Ovary (tissue), 7 donors: ENCODE measurements at regions not wholly inside any gene's neighbourhood (a gene's known extent, or its start where the extent isn't known, plus 50 kb on each side); places are given as distances from the start of the nearest gene placed in this dataset.

ENCODE experiments used
- DNase-seq, 5 donors: peaks; one replicate each; pipeline ENCODE4 v3.0.0-alpha.2; 2019 to 2020
- H3K27ac ChIP-seq, 2 donors: fragments of 200-600 bp; one replicate each; pipeline versions ENCODE4 v1.5.1 to v1.8.0; 2019 to 2022
- H3K27me3 ChIP-seq: fragments of 200-600 bp; one replicate; pipeline ENCODE4 v1.8.0; 2022
- H3K36me3 ChIP-seq: fragments of 200-600 bp; sonication (generic); one replicate; pipeline ENCODE4 v1.5.1; 2019
- H3K4me1 ChIP-seq: one replicate; pipeline ENCODE4 v1.8.1; 2013; ENCODE audit warnings: mild to moderate bottlenecking, moderate library complexity; ENCODE audit not compliant: insufficient read depth
- H3K4me3 ChIP-seq: fragments of 200-600 bp; sonication (generic); one replicate; pipeline ENCODE4 v1.5.1; 2017
- H3K9me3 ChIP-seq, 2 donors: fragments of 200-600 bp in 1 of 2; sonication (generic) in 1 of 2; one replicate each; pipeline versions ENCODE4 v1.5.1 to v1.8.1; 2013 to 2019; ENCODE audit warnings: mild to moderate bottlenecking in 1 of 2, moderate library complexity in 1 of 2
- CTCF ChIP-seq, 3 donors: fragments of 450-650 bp in 2 of 3; fragments of 200-600 bp in 1 of 3; IDR thresholded peaks; one replicate each; pipeline versions ENCODE4 v1.5.1 to v1.8.0; 2016 to 2022; ENCODE audit warnings: antibody characterized with exemption in 3 of 3, mild to moderate bottlenecking in 1 of 3
- EP300 ChIP-seq: sonication (generic); formaldehyde crosslinking; IDR thresholded peaks from one replicate; pipeline ENCODE4 v1.6.1; 2017; ENCODE audit warnings: antibody characterized with exemption
- POLR2A ChIP-seq: fragments of 450-650 bp; IDR thresholded peaks from one replicate; pipeline ENCODE4 v1.6.1; 2017; ENCODE audit warnings: antibody characterized with exemption, mild to moderate bottlenecking, moderate library complexity
- WGBS, 3 donors: extraction: QIAGEN DNeasy Blood & Tissue Kit in 1 of 3; methylation state at CpG; one replicate each; pipeline versions ENCODE4 v1.1.5 to v1.1.7; 2013 to 2017; 5-methylcytosine and 5-hydroxymethylcytosine counted together
- intact Hi-C, 4 donors: fragments of 100-400 bp; cut with DNase I; formaldehyde crosslinking; loops; one replicate each; pipeline versions ENCODE4 v1.11.0 to v1.15.1; 2022 to 2023
- donor health status: DM: no; HTN: no; CAD: no; lungs with moderate emphysema.
- donor health status: DM: no; HTN: no; CAD: no.
- donor health status: Bipolar disorder and iron deficiency.
- donor health status: DM: no; HTN: no; CAD: no.
- donor health status: DM: yes; HTN: yes; CAD: no.

- no peak for DNase-seq
- Histone ChIP-seq H3K36me3 (no peaks in the 10 kb centered on the region), H3K27me3 (no peaks in the 10 kb centered on the region), H3K9me3 (no peaks in the 10 kb centered on the region), H3K4me1 (peaks cover 1% of the 10 kb centered on the region), H3K27ac (no peak overlapping the region), H3K4me3 (no peak overlapping the region)
- 88 to 93% (median 90%) methylated on average over 3 of the region's 3 CpGs for WGBS, 3 donors
- intact Hi-C loops, result no loop called here
- TF ChIP-seq POLR2A (no peak), CTCF (IDR thresholded peaks at IDR 0.05) (no peak), EP300 (no peak)
Observed at GRCh38 chr4:176894498-176894897, 101.8 kb upstream of the VEGFC start.

- Histone ChIP-seq H3K4me3 (no peak overlapping the region), H3K36me3 (no peaks in the 10 kb centered on the region), H3K4me1 (peaks cover 1% of the 10 kb centered on the region), H3K9me3 (no peaks in the 10 kb centered on the region), H3K27ac (no peak overlapping the region), H3K27me3 (no peaks in the 10 kb centered on the region)
- intact Hi-C loops, result no loop called here
- TF ChIP-seq POLR2A, result no peak
- no peak for DNase-seq
- WGBS, 3 donors, result 14 to 18% (median 16%) methylated on average over 5 of the region's 5 CpGs
Observed at GRCh38 chr4:176896211-176896610, 103.5 kb upstream of the VEGFC start.

DNA sequence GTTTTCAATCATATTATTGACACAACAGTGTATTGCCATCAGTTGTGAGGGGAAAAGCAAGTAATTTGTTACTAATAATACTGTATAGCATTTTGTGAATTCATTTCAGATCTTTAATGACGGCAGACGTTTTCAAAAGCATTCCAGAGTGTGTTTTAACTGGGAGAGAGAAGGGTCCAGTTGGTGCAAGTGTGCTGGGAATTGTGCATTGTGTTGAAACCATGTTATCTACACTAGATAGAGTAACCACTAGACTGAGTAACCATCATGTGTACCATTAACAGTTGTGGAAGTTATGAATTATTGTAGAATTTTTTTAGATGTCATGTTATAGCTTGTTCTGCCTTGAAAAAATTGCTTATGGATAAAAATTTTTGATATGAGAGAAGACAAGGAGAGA, 104.5 kb upstream of the VEGFC start:
- Histone ChIP-seq H3K9me3 (no peaks in the 10 kb centered on the region), H3K4me1 (peaks cover 1% of the 10 kb centered on the region), H3K27me3 (no peaks in the 10 kb centered on the region), H3K27ac (no peak overlapping the region), H3K4me3 (no peak overlapping the region), H3K36me3 (no peaks in the 10 kb centered on the region)
- intact Hi-C loops, result no loop called here
- no peak for TF ChIP-seq POLR2A
- TF ChIP-seq CTCF (IDR thresholded peaks at IDR 0.05), result no peak
- TF ChIP-seq EP300, result no peak
- 35 to 88% (median 67%) methylated on average over 2 of the region's 2 CpGs for WGBS, 3 donors
- DNase-seq, result no peak

- no peak overlapping the region for H3K4me3 ChIP-seq
- WGBS, 3 donors, result 90 to 94% (median 94%) methylated on average over 2 of the region's 2 CpGs
- H3K9me3 ChIP-seq, result no peaks in the 10 kb centered on the region
- H3K36me3 ChIP-seq, result no peaks in the 10 kb centered on the region
- no peak overlapping the region for H3K27ac ChIP-seq
- intact Hi-C loops, result no loop called here
- no peak for DNase-seq
- H3K4me1 ChIP-seq, result peaks cover 1% of the 10 kb centered on the region
- no peaks in the 10 kb centered on the region for H3K27me3 ChIP-seq
- TF ChIP-seq EP300 (no peak), CTCF (IDR thresholded peaks at IDR 0.05) (no peak), POLR2A (no peak)
Observed at GRCh38 chr4:176898791-176899190, 106.1 kb upstream of the VEGFC start.

DNA sequence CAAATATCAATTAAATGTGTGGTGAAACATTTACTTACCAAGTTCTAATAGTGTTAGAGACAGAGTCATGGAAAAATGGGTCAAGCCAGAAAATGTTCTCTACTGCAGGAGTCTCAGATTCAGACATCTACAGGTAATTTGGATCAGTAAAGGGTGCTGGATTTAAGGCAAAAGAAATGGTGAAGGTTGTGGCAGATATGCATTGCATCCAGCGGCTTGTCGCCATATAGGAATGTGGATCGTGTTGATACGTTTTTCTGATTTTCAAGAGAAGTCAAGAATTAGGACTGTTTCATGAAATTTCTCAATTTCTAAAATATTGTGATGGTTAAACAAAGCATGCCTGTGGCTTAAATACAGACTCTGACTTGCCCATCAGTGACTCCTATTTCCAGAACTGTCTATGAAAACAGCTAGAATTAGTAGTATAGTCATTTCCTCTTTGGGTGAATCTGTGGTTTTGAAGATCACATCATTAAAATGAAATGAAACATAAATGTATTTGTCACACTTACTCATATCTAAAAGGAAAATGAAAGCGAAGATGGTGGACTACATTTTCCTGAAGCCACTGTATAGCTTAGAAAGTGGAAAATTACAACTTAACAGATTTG, 110.1 kb upstream of the VEGFC start:
- Histone ChIP-seq H3K36me3 (no peaks in the 10 kb centered on the region), H3K4me1 (no peaks in the 10 kb centered on the region), H3K27me3 (no peaks in the 10 kb centered on the region), H3K27ac (no peak overlapping the region), H3K4me3 (no peak overlapping the region), H3K9me3 (no peaks in the 10 kb centered on the region)
- DNase-seq, result no peak
- intact Hi-C loops, result no loop called here
- no peak for TF ChIP-seq POLR2A
- TF ChIP-seq EP300, result no peak
- TF ChIP-seq CTCF (IDR thresholded peaks at IDR 0.05), result no peak
- 69 to 95% (median 82%) methylated on average over 5 of the region's 5 CpGs for WGBS, 3 donors
